Naive thymus-derived CD8-positive, alpha-beta T cell (primary cell): ENCODE measurements at regions not wholly inside any gene's neighbourhood (a gene's known extent, or its start where the extent isn't known, plus 50 kb on each side); places are given as distances from the start of the nearest gene placed in this dataset.

Experiments
- ATAC-seq, 2 donors: fragments of 150-1000 bp; cut with Tn5 transposase in 1 of 2; sonication (Bioruptor Pico), chemical (Tn5 transposase) in 1 of 2; 1 replicate in 1 of 2; 2 replicates in 1 of 2; pipeline ENCODE4 v1.10.0; 2021; ENCODE audit warnings: mild to moderate bottlenecking in 2 of 2, moderate library complexity in 2 of 2
- POLR2A ChIA-PET: fragments of 350-600 bp; sonication (Branson Sonifier 250); formaldehyde crosslinking; loops from one replicate; lab custom pipeline; 2021; ENCODE audit warnings: antibody characterized with exemption; lab: Charles Lee
- DNase-seq, 10 donors: peaks; one replicate each; pipeline versions ENCODE4 v3.0.0 to v3.0.0-alpha.2; 2020 to 2022
- H3K27ac Mint-ChIP-seq, 10 donors: one replicate each; pipeline ENCODE4 v1.8.0; 2020 to 2022; ENCODE audit warnings: mild to moderate bottlenecking in 10 of 10, mixed read lengths in 10 of 10, moderate library complexity in 4 of 10, inconsistent platforms in 1 of 10
- H3K27me3 Mint-ChIP-seq, 5 donors: one replicate each; pipeline ENCODE4 v1.8.0; 2021 to 2022; ENCODE audit warnings: mixed read lengths in 5 of 5
- H3K36me3 Mint-ChIP-seq, 3 donors: one replicate each; pipeline ENCODE4 v1.8.0; 2020 to 2022; ENCODE audit warnings: mixed read lengths in 3 of 3, mild to moderate bottlenecking in 2 of 3, inconsistent platforms in 1 of 3
- H3K4me1 Mint-ChIP-seq, 4 donors: one replicate each; pipeline ENCODE4 v1.8.0; 2021 to 2022; ENCODE audit warnings: mixed read lengths in 4 of 4
- H3K4me3 Mint-ChIP-seq, 10 donors: one replicate each; pipeline ENCODE4 v1.8.0; 2020 to 2022; ENCODE audit warnings: mild to moderate bottlenecking in 10 of 10, mixed read lengths in 10 of 10, moderate library complexity in 6 of 10, inconsistent platforms in 1 of 10
- H3K9me3 Mint-ChIP-seq, 9 donors: one replicate each; pipeline ENCODE4 v1.8.0; 2020 to 2022; ENCODE audit warnings: mixed read lengths in 9 of 9, mild to moderate bottlenecking in 3 of 9, inconsistent platforms in 1 of 9, moderate library complexity in 1 of 9

GRCh38 chr5:113896789-113897188, 383.3 kb downstream of the YTHDC2 start:
- POLR2A ChIA-PET, result no interaction called here
- no peak overlapping the region for H3K4me3 Mint-ChIP-seq
- no peak for DNase-seq
- H3K36me3 Mint-ChIP-seq, result no peaks in the 10 kb centered on the region
- H3K27ac Mint-ChIP-seq, result no peak overlapping the region
- H3K9me3 Mint-ChIP-seq, result peaks cover 0 to 2% (median 0%) of the 10 kb centered on the region in 9 donors
- no peak for ATAC-seq
- peaks cover 0 to 9% (median 2%) of the 10 kb centered on the region in 5 donors for H3K27me3 Mint-ChIP-seq
- H3K4me1 Mint-ChIP-seq, result no peaks in the 10 kb centered on the region

DNA sequence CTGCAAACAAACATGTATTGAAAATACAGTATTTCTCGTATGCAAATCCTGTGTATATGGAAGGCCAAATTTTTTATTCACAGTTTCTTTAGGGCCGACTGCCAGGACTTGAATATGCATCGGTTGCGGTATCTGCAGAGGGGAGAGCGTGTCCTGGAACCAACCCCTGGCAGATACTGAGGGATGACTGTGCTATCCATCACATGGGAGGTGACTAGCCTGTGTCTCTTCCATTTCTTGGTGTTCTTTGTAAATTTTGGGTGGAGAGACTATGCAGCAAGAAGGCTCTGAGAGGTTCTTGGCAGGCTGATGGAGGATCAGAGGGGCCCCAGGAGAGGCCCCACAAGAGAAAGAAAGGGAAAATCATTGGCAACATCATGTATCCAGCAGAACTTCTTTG, 384.3 kb downstream of the YTHDC2 start:
- POLR2A ChIA-PET, result no interaction called here
- Mint-ChIP-seq H3K9me3 (peaks cover 0 to 2% (median 0%) of the 10 kb centered on the region in 9 donors), H3K27me3 (peaks cover 0 to 9% (median 2%) of the 10 kb centered on the region in 5 donors), H3K27ac (no peak overlapping the region), H3K4me3 (no peak overlapping the region), H3K4me1 (no peaks in the 10 kb centered on the region), H3K36me3 (no peaks in the 10 kb centered on the region)
- no peak for ATAC-seq
- no peak for DNase-seq

- no peaks in the 10 kb centered on the region for H3K4me1 Mint-ChIP-seq
- no peak for DNase-seq
- peaks cover 0 to 9% (median 2%) of the 10 kb centered on the region in 5 donors for H3K27me3 Mint-ChIP-seq
These were observed 386.6 kb downstream of the YTHDC2 start for GRCh38 chr5:113900141-113900540.

DNA sequence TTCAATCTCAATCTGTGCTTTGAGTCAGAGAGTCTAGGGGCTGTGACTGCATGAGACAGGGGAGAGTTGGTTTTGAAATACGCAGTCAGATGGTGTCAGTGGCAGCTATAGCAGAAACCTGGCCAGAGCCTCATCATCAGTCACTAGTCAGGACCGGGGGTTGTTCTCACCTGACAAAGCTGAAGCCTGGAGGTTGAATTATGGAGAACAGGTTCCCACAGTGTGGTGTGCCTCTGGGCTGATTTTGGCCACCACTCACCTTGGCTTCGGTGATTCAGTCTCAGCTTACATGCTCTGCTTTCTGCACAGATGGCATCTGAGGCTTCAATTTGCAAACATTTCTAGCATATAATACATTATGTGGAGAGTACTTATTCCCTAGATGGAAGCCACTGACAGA, 387.3 kb downstream of the YTHDC2 start:
- Mint-ChIP-seq H3K4me1 (no peaks in the 10 kb centered on the region), H3K27ac (no peak overlapping the region), H3K27me3 (peaks cover 0 to 9% (median 2%) of the 10 kb centered on the region in 5 donors), H3K4me3 (no peak overlapping the region), H3K9me3 (peaks cover 0 to 2% (median 0%) of the 10 kb centered on the region in 9 donors), H3K36me3 (no peaks in the 10 kb centered on the region)
- DNase-seq (no peak), ATAC-seq (no peak)
- POLR2A ChIA-PET, result no interaction called here

More at GRCh38 chr5:113900141-113900540, 386.6 kb downstream of the YTHDC2 start:
- POLR2A ChIA-PET, result no interaction called here
- no peak overlapping the region for H3K27ac Mint-ChIP-seq
- no peak overlapping the region for H3K4me3 Mint-ChIP-seq
- H3K9me3 Mint-ChIP-seq, result peaks cover 0 to 2% (median 0%) of the 10 kb centered on the region in 9 donors
- H3K36me3 Mint-ChIP-seq, result no peaks in the 10 kb centered on the region
- no peak for ATAC-seq

- peaks cover 0 to 2% (median 0%) of the 10 kb centered on the region in 9 donors for H3K9me3 Mint-ChIP-seq
- POLR2A ChIA-PET, result no interaction called here
- H3K36me3 Mint-ChIP-seq, result no peaks in the 10 kb centered on the region
- no peaks in the 10 kb centered on the region for H3K4me1 Mint-ChIP-seq
- ATAC-seq (no peak), DNase-seq (no peak)
- H3K4me3 Mint-ChIP-seq, result no peak overlapping the region
- H3K27ac Mint-ChIP-seq, result no peak overlapping the region
- H3K27me3 Mint-ChIP-seq, result peaks cover 0 to 9% (median 2%) of the 10 kb centered on the region in 5 donors
These were observed 388.2 kb downstream of the YTHDC2 start for GRCh38 chr5:113901718-113902117.

DNA sequence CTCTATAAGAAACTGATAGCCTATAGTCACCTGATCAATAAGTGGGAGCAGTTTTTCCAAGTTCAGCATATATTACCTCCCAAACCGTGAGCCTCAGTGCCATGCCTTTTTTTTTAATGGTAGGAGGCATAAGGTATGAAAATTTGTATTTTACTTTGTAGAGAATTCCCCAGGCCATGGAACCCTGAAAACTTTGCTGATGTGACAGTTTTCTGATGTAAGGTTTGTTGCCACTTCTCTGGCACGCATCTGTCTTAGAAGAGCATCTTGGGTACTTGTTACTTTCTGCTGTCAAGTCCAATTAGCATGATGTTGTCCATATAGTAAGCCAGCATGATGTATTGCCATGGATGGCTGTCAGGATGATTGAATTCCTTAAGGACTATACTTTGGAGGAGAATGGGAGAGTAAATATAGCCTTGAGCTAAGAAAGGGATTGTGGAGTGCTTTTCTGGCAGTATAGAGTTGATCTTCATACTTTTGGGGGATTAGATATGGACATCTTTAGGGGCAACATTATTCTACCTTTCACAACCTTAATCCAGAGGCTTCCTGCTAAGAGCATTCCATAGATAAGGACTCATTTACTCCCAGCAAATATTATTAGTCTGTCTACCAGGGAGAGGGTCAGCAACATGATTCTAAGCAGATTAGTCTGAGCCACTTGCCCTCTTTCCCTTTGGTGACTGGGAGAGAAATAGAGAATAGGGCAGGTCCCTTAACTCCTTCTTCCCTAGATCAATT, 389.6 kb downstream of the YTHDC2 start:
- POLR2A ChIA-PET, result no interaction called here
- ATAC-seq (no peak), DNase-seq (no peak)
- Mint-ChIP-seq H3K36me3 (no peaks in the 10 kb centered on the region), H3K27me3 (peaks cover 0 to 4% (median 0%) of the 10 kb centered on the region in 5 donors), H3K4me3 (no peak overlapping the region), H3K4me1 (no peaks in the 10 kb centered on the region), H3K27ac (no peak overlapping the region), H3K9me3 (peaks cover 0 to 4% (median 0%) of the 10 kb centered on the region in 9 donors)

GRCh38 chr5:113909782-113910181, 396.3 kb downstream of the YTHDC2 start:
- Mint-ChIP-seq H3K4me3 (no peak overlapping the region), H3K27ac (no peak overlapping the region), H3K4me1 (no peaks in the 10 kb centered on the region), H3K9me3 (peaks cover 0 to 4% (median 1%) of the 10 kb centered on the region in 9 donors), H3K36me3 (no peaks in the 10 kb centered on the region), H3K27me3 (peaks cover 0 to 1% (median 0%) of the 10 kb centered on the region in 5 donors)
- ATAC-seq, result no peak
- DNase-seq, result no peak
- POLR2A ChIA-PET, result no interaction called here

DNA sequence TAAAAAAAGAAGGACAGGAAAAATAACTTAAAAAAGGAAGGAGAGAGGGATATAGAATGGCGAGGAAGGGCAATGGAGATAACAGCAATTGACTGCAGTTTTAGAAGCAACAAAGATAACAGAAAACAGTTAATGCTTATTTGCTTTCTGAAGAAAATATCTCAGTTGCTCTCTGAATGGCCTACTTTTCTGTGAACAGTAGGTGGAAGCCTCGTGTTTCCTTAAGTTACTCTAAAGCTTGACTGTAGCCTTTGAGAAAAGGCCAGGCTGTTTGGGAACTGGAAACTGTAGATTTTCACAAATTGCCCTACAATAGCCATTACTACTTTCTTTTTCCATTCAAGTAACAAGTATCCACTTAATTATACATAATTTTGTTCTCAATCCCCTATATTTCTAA, 404.5 kb downstream of the YTHDC2 start:
- POLR2A ChIA-PET, result interaction anchor here (0.7 kb wide), 1 partner anchor 52 kb away, joined by 3 read pairs; no protein-coding TSS in a partner anchor
- Mint-ChIP-seq H3K27ac (no peak overlapping the region), H3K27me3 (peaks cover 0 to 5% (median 0%) of the 10 kb centered on the region in 5 donors), H3K4me1 (no peaks in the 10 kb centered on the region), H3K4me3 (no peak overlapping the region), H3K36me3 (no peaks in the 10 kb centered on the region), H3K9me3 (peaks cover 0 to 7% (median 2%) of the 10 kb centered on the region in 9 donors)
- ATAC-seq (no peak), DNase-seq (no peak)

GRCh38 chr5:113922343-113922742, 408.8 kb downstream of the YTHDC2 start:
- H3K27me3 Mint-ChIP-seq, result peaks cover 0 to 7% (median 0%) of the 10 kb centered on the region in 5 donors
- no peaks in the 10 kb centered on the region for H3K4me1 Mint-ChIP-seq
- DNase-seq (no peak), ATAC-seq (no peak)
- H3K27ac Mint-ChIP-seq, result no peak overlapping the region
- no peak overlapping the region for H3K4me3 Mint-ChIP-seq
- H3K36me3 Mint-ChIP-seq, result no peaks in the 10 kb centered on the region
- peaks cover 0 to 6% (median 2%) of the 10 kb centered on the region in 9 donors for H3K9me3 Mint-ChIP-seq
- POLR2A ChIA-PET, result no interaction called here

GRCh38 chr5:113935453-113935852, 422.0 kb downstream of the YTHDC2 start:
- Mint-ChIP-seq H3K9me3 (peaks cover 0 to 9% (median 3%) of the 10 kb centered on the region in 9 donors), H3K36me3 (no peaks in the 10 kb centered on the region), H3K4me1 (no peaks in the 10 kb centered on the region), H3K27me3 (peaks cover 0 to 11% (median 0%) of the 10 kb centered on the region in 5 donors), H3K4me3 (no peak overlapping the region), H3K27ac (no peak overlapping the region)
- DNase-seq (no peak), ATAC-seq (no peak)
- POLR2A ChIA-PET, result no interaction called here

DNA sequence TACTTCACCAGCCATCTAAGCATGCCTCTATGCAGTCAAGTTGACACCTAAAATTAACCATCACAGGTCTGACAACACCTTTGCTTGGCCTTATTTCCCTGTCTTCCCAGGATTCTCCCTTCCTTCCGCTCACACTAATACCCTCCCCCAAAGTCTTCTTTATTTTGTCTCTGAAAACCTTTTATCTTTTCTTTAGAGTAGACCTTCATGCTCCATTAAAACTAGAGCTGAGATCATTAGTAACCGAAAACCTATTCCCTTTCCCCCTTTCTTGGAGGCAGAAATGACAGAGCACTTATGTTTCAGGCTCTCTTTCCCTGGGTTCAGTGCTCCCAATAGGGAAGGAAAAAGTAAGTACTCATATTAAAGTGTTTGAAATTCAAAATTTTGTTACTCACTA, 423.8 kb downstream of the YTHDC2 start:
- H3K4me3 Mint-ChIP-seq, result no peak overlapping the region
- DNase-seq, result no peak
- POLR2A ChIA-PET, result no interaction called here

DNA sequence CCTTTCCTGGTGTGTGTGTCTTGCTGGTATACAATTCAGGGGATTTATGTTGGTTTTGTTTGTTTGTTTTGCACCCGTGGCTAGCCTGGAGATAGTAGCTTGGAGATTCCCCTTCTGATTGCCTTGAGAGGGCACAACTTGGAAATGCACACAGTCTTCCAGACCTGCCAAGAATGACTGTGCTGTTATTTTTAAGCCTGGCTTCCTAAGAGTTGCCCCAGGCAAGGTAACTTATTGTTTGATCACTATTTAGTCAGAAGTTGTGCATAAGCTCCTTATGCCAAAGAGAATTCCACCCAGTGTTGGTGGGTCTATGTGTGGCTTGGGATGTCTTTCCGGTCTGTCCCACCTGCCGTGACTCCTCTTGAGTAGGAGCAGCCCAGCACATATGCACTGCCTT, 421.9 kb upstream of the KCNN2 start:
- ATAC-seq, result no peak
- Mint-ChIP-seq H3K36me3 (no peaks in the 10 kb centered on the region), H3K9me3 (peaks cover 0 to 8% (median 5%) of the 10 kb centered on the region in 9 donors), H3K27me3 (peaks cover 0 to 9% (median 0%) of the 10 kb centered on the region in 5 donors), H3K27ac (no peak overlapping the region), H3K4me3 (no peak overlapping the region), H3K4me1 (no peaks in the 10 kb centered on the region)
- DNase-seq, result no peak
- POLR2A ChIA-PET, result no interaction called here

More for the DNA sequence above, 423.8 kb downstream of the YTHDC2 start:
- ATAC-seq, result no peak
- Mint-ChIP-seq H3K36me3 (no peaks in the 10 kb centered on the region), H3K27ac (no peak overlapping the region), H3K27me3 (peaks cover 0 to 11% (median 0%) of the 10 kb centered on the region in 5 donors), H3K4me1 (no peaks in the 10 kb centered on the region), H3K9me3 (peaks cover 0 to 7% (median 3%) of the 10 kb centered on the region in 9 donors)

GRCh38 chr5:113950186-113950585, 411.7 kb upstream of the KCNN2 start:
- Mint-ChIP-seq H3K27ac (no peak overlapping the region), H3K4me3 (no peak overlapping the region), H3K27me3 (peaks cover 0 to 2% (median 0%) of the 10 kb centered on the region in 5 donors), H3K4me1 (no peaks in the 10 kb centered on the region), H3K36me3 (peaks cover 0 to 12% (median 0%) of the 10 kb centered on the region in 3 donors), H3K9me3 (peaks cover 2 to 37% (median 11%) of the 10 kb centered on the region in 9 donors)
- ATAC-seq (no peak), DNase-seq (no peak)
- POLR2A ChIA-PET, result no interaction called here
